CMK (cell line): ENCODE measurements at regions not wholly inside any gene's neighbourhood (a gene's known extent, or its start where the extent isn't known, plus 50 kb on each side); places are given as distances from the start of the nearest gene placed in this dataset.
A peak's percentile ranks its signal among the peaks of the same experiment; 100 is the strongest.

Source experiments
- DNase-seq: peaks from one replicate; pipeline ENCODE4 v3.0.0-alpha.2; 2010; ENCODE audit warnings: low read depth

GRCh38 chr9:107688728-107689127 is 199.2 kb upstream of the KLF4 start:
- no peak for DNase-seq

DNA sequence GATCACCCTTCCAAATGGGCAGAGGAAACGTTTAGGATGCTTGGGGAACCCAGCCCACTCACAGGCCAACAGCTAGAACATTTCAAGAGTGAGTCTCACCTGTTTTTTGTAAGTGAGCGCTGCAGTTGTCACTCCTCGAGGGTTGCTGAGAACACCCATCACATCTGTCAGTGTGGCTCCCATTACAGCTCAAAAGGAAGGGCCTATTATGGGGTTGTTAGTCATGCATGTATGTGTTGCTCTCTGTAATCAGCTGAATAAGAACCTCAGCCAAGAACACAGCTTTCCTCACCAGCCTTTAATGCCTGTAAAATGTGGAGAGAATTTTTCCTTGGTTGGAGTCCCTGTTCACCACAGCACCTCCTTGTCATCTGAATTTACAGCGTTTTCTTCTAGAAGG is 196.3 kb upstream of the KLF4 start:
- DNase-seq, result no peak

GRCh38 chr9:107685376-107685775 is 195.8 kb upstream of the KLF4 start:
- DNase-seq, result no peak

GRCh38 chr9:107684224-107684623 is 194.7 kb upstream of the KLF4 start:
- no peak for DNase-seq

DNA sequence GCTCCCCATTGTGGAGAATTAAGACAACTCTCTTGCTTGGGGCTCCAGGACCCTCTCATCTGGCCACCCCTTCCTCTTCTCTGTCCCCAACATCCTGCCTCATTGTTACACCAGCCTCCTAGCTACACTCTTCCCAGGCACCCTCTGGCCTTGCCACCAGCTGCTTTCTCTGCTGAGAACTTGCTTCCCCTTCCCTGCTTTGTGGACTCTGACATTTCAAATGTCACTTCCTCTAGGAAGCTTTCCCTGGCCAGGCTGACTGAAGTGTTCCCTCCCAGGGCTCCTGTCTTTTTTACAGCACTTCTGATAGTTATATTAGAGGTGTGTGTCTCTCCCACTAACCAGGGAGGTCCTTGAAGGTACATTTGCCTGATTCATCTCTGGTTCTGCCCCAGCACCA is 194.0 kb upstream of the KLF4 start:
- no peak for DNase-seq

- no peak for DNase-seq
Measured at GRCh38 chr9:107681988-107682387, 192.4 kb upstream of the KLF4 start.

GRCh38 chr9:107675351-107676259 is 186.0 kb upstream of the KLF4 start:
- peak; percentile 14 for DNase-seq

- DNase-seq, result no peak
Measured at GRCh38 chr9:107674721-107675277, 185.2 kb upstream of the KLF4 start.

- DNase-seq, result no peak
Measured at GRCh38 chr9:107673861-107674720, 184.5 kb upstream of the KLF4 start.

DNA sequence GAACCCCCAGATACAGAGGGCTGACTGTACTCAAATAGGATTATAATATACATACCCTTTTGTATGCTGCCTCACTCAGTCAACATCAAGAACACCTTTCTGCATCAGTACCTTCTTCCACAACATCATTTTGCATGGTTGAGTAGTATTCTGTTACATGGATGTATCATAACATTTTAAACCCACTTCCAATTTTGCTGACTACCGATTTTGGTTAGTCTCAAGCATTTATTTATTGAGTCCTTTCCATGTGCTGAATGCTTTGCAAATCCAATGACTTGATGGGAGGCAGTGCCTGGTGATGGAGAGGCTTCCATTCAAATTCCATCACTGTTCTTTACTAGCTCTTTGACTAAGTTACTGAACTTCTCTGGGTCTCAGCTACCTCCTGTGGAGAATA is 182.0 kb upstream of the KLF4 start:
- DNase-seq, result no peak

DNA sequence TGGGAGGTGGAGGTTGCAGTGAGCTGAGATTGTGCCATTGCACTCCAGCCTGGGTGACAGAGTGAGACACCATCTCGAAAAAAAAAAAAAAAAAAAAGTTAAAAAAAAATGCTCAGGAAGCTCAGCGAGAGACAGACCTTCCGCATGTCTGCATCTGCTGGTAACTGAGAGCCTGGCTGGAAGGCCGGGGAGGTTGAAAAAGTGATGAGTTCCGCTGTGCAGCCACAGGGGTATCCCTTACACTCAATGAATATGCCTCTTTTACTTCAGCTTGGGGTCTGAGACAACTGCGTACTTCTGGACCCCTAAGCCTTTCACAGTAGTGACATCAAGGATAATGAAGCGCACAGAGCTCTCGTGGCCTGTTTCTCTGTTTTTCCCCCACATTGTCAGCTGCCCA is 179.9 kb upstream of the KLF4 start:
- DNase-seq, result no peak

- DNase-seq, result no peak
Measured at GRCh38 chr9:107667231-107668070, 177.9 kb upstream of the KLF4 start.

DNA sequence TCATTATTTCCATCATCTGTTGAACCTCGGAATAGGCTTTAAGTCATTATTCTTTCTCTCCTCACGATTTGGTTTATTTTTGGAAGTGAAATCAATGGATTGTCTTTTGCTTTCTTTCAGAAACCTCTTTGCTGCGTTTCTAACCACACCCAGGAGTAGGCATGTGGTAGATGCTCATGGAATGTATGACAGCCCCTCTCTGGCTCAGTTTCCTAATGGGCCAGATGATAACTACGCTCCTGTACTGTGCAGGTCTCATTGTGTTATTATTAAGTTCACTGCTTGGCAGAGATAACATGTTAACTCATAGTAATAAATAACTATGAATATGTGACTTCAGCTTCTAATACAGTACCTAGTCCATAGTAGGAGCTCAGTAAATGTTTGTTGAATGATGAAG is 175.5 kb upstream of the KLF4 start:
- DNase-seq, result no peak

DNA sequence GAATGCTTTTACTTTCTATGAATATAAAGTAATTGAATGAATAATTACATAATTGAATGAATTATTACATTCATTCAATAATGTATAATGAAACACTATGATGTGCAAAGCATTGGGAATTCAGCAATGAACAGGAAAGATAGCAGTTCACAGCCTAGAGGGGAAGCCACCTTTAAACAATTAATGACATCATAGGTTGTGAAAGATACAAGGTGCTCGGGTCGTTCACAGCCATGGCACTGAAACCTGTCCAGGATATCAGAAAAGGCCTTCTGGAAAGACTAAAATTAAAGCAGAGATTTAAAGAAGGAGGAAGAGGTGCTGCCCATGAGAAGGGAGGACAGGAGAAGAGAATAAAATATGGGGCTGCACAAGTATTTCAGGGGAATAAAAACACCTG is 171.4 kb upstream of the KLF4 start:
- DNase-seq, result no peak

- DNase-seq, result no peak
Measured at GRCh38 chr9:107653263-107653821, 163.8 kb upstream of the KLF4 start.

- DNase-seq, result no peak
Measured at GRCh38 chr9:107650995-107651394, 161.4 kb upstream of the KLF4 start.

GRCh38 chr9:107650321-107650720 is 160.8 kb upstream of the KLF4 start:
- DNase-seq, result no peak

GRCh38 chr9:107648153-107648715 is 158.7 kb upstream of the KLF4 start:
- no peak for DNase-seq

- no peak for DNase-seq
Measured at GRCh38 chr9:107647611-107648010, 158.0 kb upstream of the KLF4 start.

DNA sequence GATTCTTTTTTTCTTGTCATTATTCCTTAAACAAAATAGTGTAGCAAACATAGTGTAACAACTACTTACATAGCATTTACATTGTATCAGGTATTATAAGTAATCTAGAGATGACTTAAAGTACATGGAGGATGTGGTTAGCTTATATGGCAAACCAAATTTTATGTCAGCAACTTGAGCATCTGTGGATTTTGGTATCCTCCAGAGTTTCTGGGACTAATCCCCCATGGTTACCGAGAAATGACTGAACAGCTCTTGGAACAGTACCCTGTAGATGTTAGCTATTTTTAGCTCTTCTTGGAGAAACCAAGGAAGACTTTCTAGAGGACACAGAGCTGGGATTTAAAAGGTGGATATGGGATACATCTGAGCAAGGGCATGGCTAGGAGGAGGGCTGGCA is 157.6 kb upstream of the KLF4 start:
- DNase-seq, result no peak

DNA sequence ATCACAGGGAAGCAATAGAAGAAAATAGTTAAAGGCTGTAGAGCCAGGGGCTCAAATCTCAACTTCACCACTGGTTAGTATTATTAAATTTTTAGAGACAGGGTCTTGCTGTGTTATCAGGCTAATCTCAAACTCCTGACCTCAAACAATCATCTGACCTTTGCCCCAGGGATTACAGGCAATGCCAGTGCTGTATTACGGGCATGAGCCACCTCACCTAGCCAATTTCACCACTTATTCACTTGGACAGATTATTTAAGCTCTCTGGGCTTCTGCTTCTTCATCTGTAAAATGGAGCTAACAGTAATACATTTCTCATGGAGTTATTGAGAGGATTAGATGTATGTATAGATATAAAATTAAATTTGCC is 155.9 kb upstream of the KLF4 start:
- no peak for DNase-seq
